ENCODE measurements at regions not wholly inside any gene's neighbourhood (a gene's known extent, or its start where the extent isn't known, plus 50 kb on each side); places are given as distances from the start of the nearest gene placed in this dataset.

GRCh38 chr1:68746378-68746777 lies 249.5 kb upstream of the DEPDC1 start:
- TF ChIP-seq CTCF (IDR thresholded peaks at IDR 0.05) (no peak), EP300 (IDR thresholded peaks at IDR 0.05) (no peak)
